DND-41 (cell line): ENCODE measurements at regions not wholly inside any gene's neighbourhood (a gene's known extent, or its start where the extent isn't known, plus 50 kb on each side); places are given as distances from the start of the nearest gene placed in this dataset.

Source experiments
- ATAC-seq: fragments of 200-7000 bp; cut with Tn5 transposase; 3 replicates; pipeline ENCODE4 v1.9.1; 2021; ENCODE audit warnings: low read depth; ENCODE audit not compliant: insufficient read depth
- DNase-seq: peaks from one replicate; pipeline ENCODE4 v3.0.0-alpha.2; 2020
- H2AFZ ChIP-seq: 2 replicates; pipeline ENCODE4 v1.6.0; 2012; ENCODE audit warnings: low read depth, low read length
- H3K27ac ChIP-seq: 2 replicates; pipeline ENCODE4 v1.5.1; 2012; ENCODE audit warnings: low read length, inconsistent platforms
- H3K27me3 ChIP-seq: fragments of 200-600 bp; sonication (generic); 2 replicates; pipeline ENCODE4 v1.6.0; 2012; ENCODE audit warnings: low read length, mild to moderate bottlenecking, inconsistent platforms; ENCODE audit not compliant: insufficient read depth, poor library complexity
- H3K36me3 ChIP-seq: 2 replicates; pipeline ENCODE4 v1.5.1; 2012; ENCODE audit warnings: low read length, inconsistent platforms; ENCODE audit not compliant: insufficient read depth
- H3K4me1 ChIP-seq: 2 replicates; pipeline ENCODE4 v1.5.1; 2012; ENCODE audit warnings: mild to moderate bottlenecking, low read length; ENCODE audit not compliant: insufficient read depth
- H3K4me2 ChIP-seq: 2 replicates; pipeline ENCODE4 v1.6.0; 2012; ENCODE audit warnings: mild to moderate bottlenecking, moderate library complexity, low read length, inconsistent platforms; ENCODE audit not compliant: insufficient read depth
- H3K4me3 ChIP-seq, 2 experiments: fragments of 200-600 bp in 1 of 2; shearing (Covaris generic) in 1 of 2; 2 replicates each; pipeline ENCODE4 v1.5.1; 2012 to 2016; ENCODE audit warnings: inconsistent platforms in 2 of 2, low read length in 2 of 2, mild to moderate bottlenecking in 2 of 2, low read depth in 1 of 2, moderate library complexity in 1 of 2
- H3K79me2 ChIP-seq: 2 replicates; pipeline ENCODE4 v1.6.0; 2012; ENCODE audit warnings: low read length, inconsistent platforms; ENCODE audit not compliant: insufficient read depth
- H3K9ac ChIP-seq: 2 replicates; pipeline ENCODE4 v1.6.0; 2012; ENCODE audit warnings: low read depth, mild to moderate bottlenecking, inconsistent platforms, low read length, moderate library complexity
- H3K9me3 ChIP-seq: 2 replicates; pipeline ENCODE4 v1.5.1; 2012; ENCODE audit warnings: low read length, moderate library complexity, mild to moderate bottlenecking, inconsistent platforms; ENCODE audit not compliant: insufficient read depth, severe bottlenecking
- H4K20me1 ChIP-seq: 2 replicates; pipeline ENCODE4 v1.6.0; 2012; ENCODE audit warnings: low read length; ENCODE audit not compliant: insufficient read depth
- CTCF ChIP-seq: IDR thresholded peaks from 2 replicates; pipeline ENCODE4 v1.5.1; 2012; ENCODE audit warnings: borderline replicate concordance, low read length, moderate library complexity, mild to moderate bottlenecking; ENCODE audit not compliant: poor library complexity, severe bottlenecking; ENCODE audit errors: extremely low read depth
- EZH2 ChIP-seq: IDR thresholded peaks from 3 replicates; pipeline ENCODE4 v1.6.1; 2012; ENCODE audit warnings: borderline replicate concordance, low read depth, mild to moderate bottlenecking, moderate library complexity, low read length, inconsistent platforms; ENCODE audit not compliant: severe bottlenecking

DNA sequence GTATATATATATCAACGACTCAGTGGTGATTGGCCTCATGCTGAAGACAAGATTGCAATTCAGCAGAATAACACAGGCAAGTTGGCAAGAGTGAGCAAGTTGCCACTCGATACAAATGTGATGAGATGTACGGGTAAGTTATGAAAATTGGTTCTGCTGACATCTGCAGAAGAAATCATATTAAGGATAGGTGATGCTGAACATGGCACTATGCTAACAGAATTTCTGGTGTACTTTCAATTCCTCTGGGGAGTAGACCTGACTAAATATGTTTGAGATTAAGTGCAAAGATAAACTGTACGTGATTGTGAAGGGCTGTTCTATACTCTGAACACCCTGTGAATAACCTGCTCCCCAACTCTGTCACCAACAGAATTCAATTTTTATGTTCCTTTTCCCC lies 758.2 kb downstream of the TBC1D32 start:
- Histone ChIP-seq H3K4me3 (no peak overlapping the region), H3K9ac (no peak overlapping the region), H3K36me3 (no peaks in the 10 kb centered on the region), H3K9me3 (no peaks in the 10 kb centered on the region), H3K4me2 (no peak overlapping the region), H3K27me3 (no peaks in the 10 kb centered on the region), H4K20me1 (no peaks in the 10 kb centered on the region), H3K27ac (no peak overlapping the region), H3K79me2 (no peaks in the 10 kb centered on the region), H2AFZ (no peak overlapping the region), H3K4me1 (no peaks in the 10 kb centered on the region)
- TF ChIP-seq CTCF (no peak), EZH2 (no peak)
- DNase-seq = no peak
- no peak for ATAC-seq

DNA sequence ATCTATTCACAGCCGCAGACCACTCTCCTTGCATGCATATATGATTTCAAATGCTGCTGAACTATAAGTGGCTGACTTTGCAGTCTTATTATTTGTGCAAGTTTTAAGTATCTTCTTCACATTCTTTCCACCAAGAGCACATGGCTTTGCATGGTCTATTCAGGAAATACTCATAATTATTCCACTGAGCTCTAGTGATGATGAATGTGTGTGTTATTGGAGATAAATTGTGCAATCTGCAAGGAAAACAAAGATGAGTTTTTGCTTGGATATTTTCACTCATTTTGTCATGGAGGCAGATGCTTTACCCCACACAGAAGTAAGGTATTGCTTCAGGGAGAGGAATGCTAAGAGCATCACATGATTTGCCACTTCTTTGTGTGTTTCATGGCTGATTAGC lies 764.6 kb downstream of the TBC1D32 start:
- no peaks in the 10 kb centered on the region for H3K4me1 ChIP-seq
- H3K9me3 ChIP-seq = no peaks in the 10 kb centered on the region
- TF ChIP-seq CTCF (no peak), EZH2 (no peak)
- no peaks in the 10 kb centered on the region for H3K36me3 ChIP-seq
- no peak for ATAC-seq
- H2AFZ ChIP-seq = no peak overlapping the region
- no peak overlapping the region for H3K4me2 ChIP-seq
- H3K4me3 ChIP-seq = no peak overlapping the region
- no peak overlapping the region for H3K9ac ChIP-seq
- H3K79me2 ChIP-seq = no peaks in the 10 kb centered on the region
- H3K27me3 ChIP-seq = no peaks in the 10 kb centered on the region
- H4K20me1 ChIP-seq = no peaks in the 10 kb centered on the region
- no peak for DNase-seq
- no peak overlapping the region for H3K27ac ChIP-seq

GRCh38 chr6:120564779-120565178 lies 769.5 kb downstream of the TBC1D32 start:
- no peak overlapping the region for H3K9ac ChIP-seq
- TF ChIP-seq EZH2 (no peak), CTCF (no peak)
- H3K4me2 ChIP-seq = no peak overlapping the region
- DNase-seq (no peak), ATAC-seq (no peak)
- no peaks in the 10 kb centered on the region for H3K79me2 ChIP-seq
- no peak overlapping the region for H3K27ac ChIP-seq
- no peak overlapping the region for H2AFZ ChIP-seq
- H3K9me3 ChIP-seq = no peaks in the 10 kb centered on the region
- H3K4me3 ChIP-seq = no peak overlapping the region
- H4K20me1 ChIP-seq = no peaks in the 10 kb centered on the region
- no peaks in the 10 kb centered on the region for H3K27me3 ChIP-seq
- no peaks in the 10 kb centered on the region for H3K36me3 ChIP-seq
- no peaks in the 10 kb centered on the region for H3K4me1 ChIP-seq

- H3K9ac ChIP-seq = no peak overlapping the region
- no peaks in the 10 kb centered on the region for H3K9me3 ChIP-seq
- H3K27me3 ChIP-seq = no peaks in the 10 kb centered on the region
- no peak overlapping the region for H3K27ac ChIP-seq
- TF ChIP-seq EZH2 (no peak), CTCF (no peak)
- no peaks in the 10 kb centered on the region for H4K20me1 ChIP-seq
- no peaks in the 10 kb centered on the region for H3K79me2 ChIP-seq
- H3K4me3 ChIP-seq = no peak overlapping the region
- no peak for DNase-seq
- H3K4me2 ChIP-seq = no peak overlapping the region
- no peaks in the 10 kb centered on the region for H3K4me1 ChIP-seq
- no peak for ATAC-seq
- no peak overlapping the region for H2AFZ ChIP-seq
- H3K36me3 ChIP-seq = no peaks in the 10 kb centered on the region
Observed at GRCh38 chr6:120558294-120558693, 776.0 kb downstream of the TBC1D32 start.
